Suprapubic skin (tissue), 4 donors: ENCODE measurements at regions not wholly inside any gene's neighbourhood (a gene's known extent, or its start where the extent isn't known, plus 50 kb on each side); places are given as distances from the start of the nearest gene placed in this dataset.

ENCODE experiments used
- DNase-seq, 2 donors: peaks; one replicate each; pipeline ENCODE4 v3.0.0-alpha.2; 2019; ENCODE audit warnings: low spot score in 2 of 2
- H3K27ac ChIP-seq: fragments of 200-600 bp; sonication (generic); one replicate; pipeline ENCODE4 v1.5.1; 2019
- H3K27me3 ChIP-seq: fragments of 200-600 bp; sonication (generic); one replicate; pipeline ENCODE4 v1.5.1; 2019
- H3K36me3 ChIP-seq: fragments of 200-600 bp; sonication (generic); one replicate; pipeline ENCODE4 v1.5.1; 2019
- H3K4me1 ChIP-seq: fragments of 200-600 bp; sonication (generic); one replicate; pipeline ENCODE4 v1.5.1; 2019
- H3K4me3 ChIP-seq: fragments of 200-600 bp; sonication (generic); one replicate; pipeline ENCODE4 v1.5.1; 2019; ENCODE audit warnings: mild to moderate bottlenecking
- H3K9me3 ChIP-seq: fragments of 200-600 bp; sonication (generic); one replicate; pipeline ENCODE4 v1.5.1; 2019
- CTCF ChIP-seq, 2 donors: fragments of 200-600 bp in 1 of 2; fragments of 450-650 bp in 1 of 2; sonication (generic) in 1 of 2; IDR thresholded peaks; one replicate each; pipeline ENCODE4 v1.5.1; 2016 to 2019; ENCODE audit warnings: antibody characterized with exemption in 2 of 2, mild to moderate bottlenecking in 1 of 2, moderate library complexity in 1 of 2
- EP300 ChIP-seq: sonication (generic); formaldehyde crosslinking; IDR thresholded peaks from one replicate; pipeline ENCODE4 v1.6.1; 2017; ENCODE audit warnings: antibody characterized with exemption
- POLR2A ChIP-seq, 2 donors: fragments of 450-650 bp; IDR thresholded peaks; one replicate each; pipeline ENCODE4 v1.6.1; 2017; ENCODE audit warnings: antibody characterized with exemption in 2 of 2, mild to moderate bottlenecking in 2 of 2, moderate library complexity in 2 of 2
- POLR2AphosphoS5 ChIP-seq, 3 donors: sonication (generic); formaldehyde crosslinking; IDR thresholded peaks; one replicate each; pipeline ENCODE4 v1.6.1; 2017; ENCODE audit warnings: antibody characterized with exemption in 3 of 3
- WGBS: methylation state at CpG from one replicate; pipeline ENCODE4 v1.1.5; 2018; 5-methylcytosine and 5-hydroxymethylcytosine counted together

DNA sequence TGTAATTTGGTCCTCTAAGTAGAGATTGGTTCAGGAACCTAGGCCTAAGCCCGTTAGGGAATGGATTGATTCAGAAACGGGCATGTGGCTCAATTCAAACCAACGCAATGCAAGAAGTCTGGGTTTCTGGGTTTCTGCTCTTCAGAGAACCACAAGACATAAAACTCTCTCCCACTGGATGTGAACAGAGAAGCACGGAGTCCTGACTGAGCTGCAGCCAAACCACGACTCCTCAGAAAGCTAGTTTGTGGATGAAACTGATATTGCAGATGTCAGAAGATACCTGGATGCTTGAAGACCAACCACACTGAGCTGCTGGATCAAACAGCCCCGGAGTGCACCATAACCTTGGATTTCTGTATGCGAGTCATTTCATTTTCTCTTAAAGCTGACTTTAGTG lies 50.0 kb downstream of the SOD2 start:
- no peaks in the 10 kb centered on the region for H3K4me1 ChIP-seq
- H3K4me3 ChIP-seq, result no peak overlapping the region
- 85% methylated on average over 7 of the region's 7 CpGs for WGBS
- H3K27ac ChIP-seq, result no peak overlapping the region
- no peak for DNase-seq
- TF ChIP-seq EP300, result no peak
- no peak for TF ChIP-seq CTCF (IDR thresholded peaks at IDR 0.05)
- no peak for TF ChIP-seq POLR2AphosphoS5 (IDR thresholded peaks at IDR 0.05)
- no peak for TF ChIP-seq POLR2A (IDR thresholded peaks at IDR 0.05)
- no peaks in the 10 kb centered on the region for H3K27me3 ChIP-seq
- no peaks in the 10 kb centered on the region for H3K36me3 ChIP-seq
- no peaks in the 10 kb centered on the region for H3K9me3 ChIP-seq

DNA sequence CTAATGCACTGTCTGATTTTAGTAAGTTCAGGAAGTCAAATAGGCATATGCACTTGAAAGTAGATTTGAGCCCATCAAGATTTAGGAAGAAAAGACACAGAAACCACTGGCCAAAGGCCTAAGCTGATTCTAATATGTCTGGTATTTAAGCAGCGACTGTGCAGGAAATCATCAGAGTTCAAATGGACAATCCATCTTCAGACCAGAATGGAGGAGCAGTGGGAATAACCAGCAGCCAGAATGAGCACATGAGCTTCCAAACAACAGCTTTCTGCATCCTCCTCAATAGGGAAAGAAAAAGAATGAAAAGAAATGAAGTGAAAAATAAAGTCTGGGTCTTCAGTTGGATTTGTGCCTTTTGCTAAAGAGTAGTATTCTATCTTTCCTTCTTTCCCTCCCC lies 50.6 kb downstream of the SOD2 start:
- no peak overlapping the region for H3K27ac ChIP-seq
- DNase-seq, result no peak
- 74% methylated on average over 1 of the region's 1 CpG for WGBS
- no peaks in the 10 kb centered on the region for H3K27me3 ChIP-seq
- H3K4me3 ChIP-seq, result no peak overlapping the region
- TF ChIP-seq EP300 (no peak), POLR2A (IDR thresholded peaks at IDR 0.05) (no peak), CTCF (IDR thresholded peaks at IDR 0.05) (no peak), POLR2AphosphoS5 (IDR thresholded peaks at IDR 0.05) (no peak)
- H3K9me3 ChIP-seq, result no peaks in the 10 kb centered on the region
- no peaks in the 10 kb centered on the region for H3K4me1 ChIP-seq
- no peaks in the 10 kb centered on the region for H3K36me3 ChIP-seq

GRCh38 chr6:159640722-159641482 lies 52.1 kb downstream of the SOD2 start:
- WGBS, result 96% methylated on average over 6 of the region's 6 CpGs
- Histone ChIP-seq H3K9me3 (no peaks in the 10 kb centered on the region), H3K4me3 (no peak overlapping the region), H3K27me3 (no peaks in the 10 kb centered on the region), H3K36me3 (no peaks in the 10 kb centered on the region), H3K4me1 (no peaks in the 10 kb centered on the region), H3K27ac (no peak overlapping the region)
- TF ChIP-seq EP300, result no peak
- TF ChIP-seq CTCF (IDR thresholded peaks at IDR 0.05), result no peak
- TF ChIP-seq POLR2A (IDR thresholded peaks at IDR 0.05), result no peak
- TF ChIP-seq POLR2AphosphoS5 (IDR thresholded peaks at IDR 0.05), result no peak
- no peak for DNase-seq

- H3K9me3 ChIP-seq, result no peaks in the 10 kb centered on the region
- WGBS, result 84% methylated on average over 2 of the region's 2 CpGs
- DNase-seq, result no peak
These were observed 52.7 kb downstream of the SOD2 start for GRCh38 chr6:159640322-159640721.

More at GRCh38 chr6:159640322-159640721, 52.7 kb downstream of the SOD2 start:
- Histone ChIP-seq H3K27me3 (no peaks in the 10 kb centered on the region), H3K4me1 (no peaks in the 10 kb centered on the region), H3K36me3 (no peaks in the 10 kb centered on the region), H3K27ac (no peak overlapping the region), H3K4me3 (no peak overlapping the region)
- TF ChIP-seq POLR2A (IDR thresholded peaks at IDR 0.05) (no peak), POLR2AphosphoS5 (IDR thresholded peaks at IDR 0.05) (no peak), CTCF (IDR thresholded peaks at IDR 0.05) (no peak), EP300 (no peak)
